HFF-Myc (cell line): ENCODE measurements at regions not wholly inside any gene's neighbourhood (a gene's known extent, or its start where the extent isn't known, plus 50 kb on each side); places are given as distances from the start of the nearest gene placed in this dataset.
"Not testable (repeated sequence)": the region's sequence is repeated elsewhere in the genome, so short reads cannot be mapped to it uniquely, and the experiment has no call there.

ENCODE experiments used
- DNase-seq: peaks from one replicate; pipeline ENCODE4 v3.0.0-alpha.2; 2011; ENCODE audit warnings: low read depth; ENCODE audit errors: extremely low read depth
- H3K4me3 ChIP-seq: replicated peaks from 2 replicates; pipeline ENCODE4 v1.5.1; 2011; ENCODE audit warnings: low read depth, mild to moderate bottlenecking, control low read depth, low read length
- TF ChIP-seq, protein P1 (sequence below): IDR thresholded peaks from 2 replicates; pipeline ENCODE4 v1.5.1; 2012; ENCODE audit warnings: mild to moderate bottlenecking, low read depth, low read length, control low read depth; ENCODE audit errors: missing control alignments

DNA sequence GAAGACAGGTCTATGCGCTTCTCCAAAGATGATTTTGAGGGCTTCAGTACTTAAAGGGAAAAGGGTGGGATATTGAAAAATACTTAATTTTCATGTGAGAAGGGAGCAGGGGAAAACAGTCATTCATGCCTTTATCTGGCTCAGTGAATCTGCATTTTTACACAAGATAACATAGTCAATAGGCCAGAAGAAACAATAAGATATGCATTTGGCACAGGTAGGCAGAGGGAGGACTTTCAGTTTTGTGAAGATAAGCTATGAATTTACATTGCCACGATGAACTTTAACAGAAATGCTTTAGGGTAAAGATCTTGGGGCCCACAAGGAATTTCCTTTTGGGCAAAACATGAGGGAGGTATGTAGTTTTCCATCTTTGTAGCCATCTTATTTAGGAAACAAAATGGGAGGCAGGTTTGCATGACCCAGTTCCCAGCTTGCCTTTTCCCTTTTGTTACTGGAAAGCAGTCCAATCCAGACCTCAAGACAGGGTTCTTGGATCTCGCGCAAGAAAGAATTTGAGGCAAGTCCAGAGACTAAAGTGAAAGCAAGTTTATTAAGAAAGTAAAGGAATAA lies 504.2 kb downstream of the IGSF11 start:
- H3K4me3 ChIP-seq, result no peak overlapping the region
- TF ChIP-seq, protein P1, sequence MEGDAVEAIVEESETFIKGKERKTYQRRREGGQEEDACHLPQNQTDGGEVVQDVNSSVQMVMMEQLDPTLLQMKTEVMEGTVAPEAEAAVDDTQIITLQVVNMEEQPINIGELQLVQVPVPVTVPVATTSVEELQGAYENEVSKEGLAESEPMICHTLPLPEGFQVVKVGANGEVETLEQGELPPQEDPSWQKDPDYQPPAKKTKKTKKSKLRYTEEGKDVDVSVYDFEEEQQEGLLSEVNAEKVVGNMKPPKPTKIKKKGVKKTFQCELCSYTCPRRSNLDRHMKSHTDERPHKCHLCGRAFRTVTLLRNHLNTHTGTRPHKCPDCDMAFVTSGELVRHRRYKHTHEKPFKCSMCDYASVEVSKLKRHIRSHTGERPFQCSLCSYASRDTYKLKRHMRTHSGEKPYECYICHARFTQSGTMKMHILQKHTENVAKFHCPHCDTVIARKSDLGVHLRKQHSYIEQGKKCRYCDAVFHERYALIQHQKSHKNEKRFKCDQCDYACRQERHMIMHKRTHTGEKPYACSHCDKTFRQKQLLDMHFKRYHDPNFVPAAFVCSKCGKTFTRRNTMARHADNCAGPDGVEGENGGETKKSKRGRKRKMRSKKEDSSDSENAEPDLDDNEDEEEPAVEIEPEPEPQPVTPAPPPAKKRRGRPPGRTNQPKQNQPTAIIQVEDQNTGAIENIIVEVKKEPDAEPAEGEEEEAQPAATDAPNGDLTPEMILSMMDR, result no peak
- DNase-seq, result no peak

DNA sequence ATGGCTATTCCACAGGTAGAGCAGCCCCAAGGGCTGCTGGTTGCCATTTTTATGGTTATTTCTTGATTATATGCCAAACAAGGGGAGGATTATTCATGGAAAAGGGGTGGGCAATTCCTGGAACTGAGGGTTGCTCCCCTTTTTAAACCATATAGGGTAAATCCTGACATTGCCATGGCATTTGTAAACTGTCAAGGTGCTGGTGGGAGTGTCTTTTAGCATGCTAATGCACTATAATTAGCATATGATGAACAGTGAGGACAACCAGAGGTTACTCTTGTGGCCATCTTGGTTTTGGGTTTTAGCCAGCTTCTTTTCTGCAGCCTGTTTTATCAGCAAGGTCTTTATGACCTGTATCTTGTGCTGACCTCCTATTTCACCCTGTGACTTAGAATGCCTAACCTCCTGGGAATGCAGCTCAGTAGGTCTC lies 503.7 kb downstream of the IGSF11 start:
- DNase-seq, H3K4me3 ChIP-seq: not testable (repeated sequence)

DNA sequence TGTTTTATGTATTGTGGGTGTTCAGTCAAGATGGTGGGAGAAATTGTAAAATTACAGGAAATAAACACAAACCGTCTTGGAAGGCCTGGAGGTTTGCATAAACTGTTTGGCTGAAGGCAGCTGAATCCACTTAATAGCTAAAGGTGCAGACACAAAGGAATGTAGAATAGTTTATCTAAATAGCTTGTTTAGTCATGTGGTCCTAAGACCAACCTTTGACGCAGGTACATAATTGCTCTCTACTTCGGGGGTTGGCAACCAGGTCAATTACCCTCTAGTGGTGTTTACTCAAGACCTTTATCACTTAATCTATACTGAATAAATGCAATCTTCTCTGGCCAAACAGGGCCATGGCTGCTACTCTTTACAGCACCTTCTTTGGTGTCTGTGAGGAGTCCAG lies 502.8 kb downstream of the IGSF11 start:
- no peak overlapping the region for H3K4me3 ChIP-seq
- DNase-seq, result no peak
- TF ChIP-seq, protein P1, result no peak

DNA sequence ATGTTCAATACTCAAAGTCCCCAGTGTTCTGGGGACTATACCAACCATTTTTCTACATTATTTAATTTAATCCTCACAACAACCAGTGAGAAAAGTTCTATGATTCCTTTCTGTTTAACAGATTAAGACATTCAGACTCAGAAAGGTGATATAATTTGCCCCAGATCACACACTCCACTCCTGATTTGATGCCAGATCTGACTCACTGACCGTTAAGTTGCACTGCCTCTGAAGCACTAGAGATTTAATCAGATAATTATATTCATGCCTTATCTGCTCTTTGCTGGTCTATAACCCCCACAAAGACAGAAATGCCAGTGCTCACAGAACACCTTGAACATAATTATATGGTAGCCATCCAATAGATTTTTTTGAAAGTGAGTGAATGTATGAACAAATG lies 501.0 kb downstream of the IGSF11 start:
- no peak for DNase-seq
- H3K4me3 ChIP-seq, result no peak overlapping the region
- TF ChIP-seq, protein P1, result no peak

DNA sequence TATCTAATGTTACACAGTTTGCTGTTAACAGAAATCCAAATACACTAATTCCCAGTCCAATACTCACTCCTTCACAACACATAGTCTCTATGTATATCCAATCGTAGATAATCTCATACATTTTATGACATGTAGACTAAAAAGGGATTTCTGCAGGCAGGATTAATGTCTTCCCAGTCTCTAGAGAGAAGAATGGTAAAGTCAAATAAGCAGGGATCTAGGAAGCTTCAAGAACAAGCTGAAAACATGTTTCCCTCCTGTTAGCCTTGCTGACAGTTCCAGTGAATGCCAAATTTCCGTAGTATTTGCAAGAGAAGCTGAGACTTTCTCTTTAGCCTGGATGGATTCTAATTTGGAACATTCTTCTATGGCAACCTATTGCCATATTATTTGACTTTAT lies 500.1 kb downstream of the IGSF11 start:
- TF ChIP-seq, protein P1, result no peak
- no peak for DNase-seq
- H3K4me3 ChIP-seq, result no peak overlapping the region

DNA sequence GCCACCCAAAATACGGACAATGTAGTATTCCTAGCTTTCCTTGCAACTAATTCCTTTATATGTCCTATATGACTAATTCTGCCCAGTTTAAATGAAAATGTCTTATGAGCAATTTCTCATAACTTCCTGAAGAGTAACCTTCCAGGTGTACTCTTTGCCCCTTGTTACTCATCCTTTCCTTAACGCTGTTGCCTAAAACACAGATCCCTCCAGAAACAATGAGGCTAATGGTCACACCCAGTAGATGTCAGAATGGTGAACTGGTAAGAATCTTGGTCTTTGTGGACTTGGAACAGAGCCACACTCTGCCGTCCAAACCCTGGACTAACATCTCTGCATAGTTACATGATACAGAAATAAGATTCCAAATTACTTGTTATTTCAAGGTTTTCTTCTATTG lies 497.9 kb downstream of the IGSF11 start:
- TF ChIP-seq, protein P1, result no peak
- no peak for DNase-seq

DNA sequence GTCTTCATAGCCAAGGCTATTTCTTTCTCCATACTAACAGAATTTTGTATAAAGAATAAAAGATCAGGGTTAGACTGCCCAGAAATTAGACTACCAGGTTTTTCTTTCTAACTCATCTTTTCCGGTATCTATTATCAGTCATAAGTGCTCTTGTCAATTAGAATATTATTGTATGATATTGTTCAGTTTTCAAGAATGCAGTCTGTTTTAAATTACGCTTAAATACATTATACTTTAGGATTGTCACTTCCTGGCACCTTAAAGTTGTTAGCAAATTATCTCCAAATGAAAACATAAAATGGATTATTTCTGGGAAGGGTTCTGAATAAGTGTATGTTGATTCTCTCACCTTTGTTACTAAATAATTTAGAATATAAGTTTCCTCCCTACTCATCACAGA lies 497.2 kb downstream of the IGSF11 start:
- no peak overlapping the region for H3K4me3 ChIP-seq
- TF ChIP-seq, protein P1, result no peak
- DNase-seq, result no peak

More for the DNA sequence above, 497.9 kb downstream of the IGSF11 start:
- H3K4me3 ChIP-seq, result no peak overlapping the region
